OCI-LY1 (cell line): ENCODE measurements at regions not wholly inside any gene's neighbourhood (a gene's known extent, or its start where the extent isn't known, plus 50 kb on each side); places are given as distances from the start of the nearest gene placed in this dataset.

Experiments used
- EZH2 ChIP-seq: fragments of 200-600 bp; sonication (generic), shearing (Covaris generic); IDR thresholded peaks from 2 replicates; pipeline ENCODE4 v1.8.0; 2017; ENCODE audit warnings: borderline replicate concordance, mixed run types, mild to moderate bottlenecking, antibody characterized with exemption, low read length, moderate library complexity, mixed read lengths
- TF ChIP-seq, protein P1 (sequence below): fragments of 200-600 bp; sonication (generic), shearing (Covaris generic); IDR thresholded peaks from 2 replicates; pipeline ENCODE4 v1.5.1; 2017; ENCODE audit warnings: mild to moderate bottlenecking, antibody characterized with exemption, low read length, moderate library complexity, mixed read lengths

- TF ChIP-seq EZH2: no peak
- TF ChIP-seq, protein P1, sequence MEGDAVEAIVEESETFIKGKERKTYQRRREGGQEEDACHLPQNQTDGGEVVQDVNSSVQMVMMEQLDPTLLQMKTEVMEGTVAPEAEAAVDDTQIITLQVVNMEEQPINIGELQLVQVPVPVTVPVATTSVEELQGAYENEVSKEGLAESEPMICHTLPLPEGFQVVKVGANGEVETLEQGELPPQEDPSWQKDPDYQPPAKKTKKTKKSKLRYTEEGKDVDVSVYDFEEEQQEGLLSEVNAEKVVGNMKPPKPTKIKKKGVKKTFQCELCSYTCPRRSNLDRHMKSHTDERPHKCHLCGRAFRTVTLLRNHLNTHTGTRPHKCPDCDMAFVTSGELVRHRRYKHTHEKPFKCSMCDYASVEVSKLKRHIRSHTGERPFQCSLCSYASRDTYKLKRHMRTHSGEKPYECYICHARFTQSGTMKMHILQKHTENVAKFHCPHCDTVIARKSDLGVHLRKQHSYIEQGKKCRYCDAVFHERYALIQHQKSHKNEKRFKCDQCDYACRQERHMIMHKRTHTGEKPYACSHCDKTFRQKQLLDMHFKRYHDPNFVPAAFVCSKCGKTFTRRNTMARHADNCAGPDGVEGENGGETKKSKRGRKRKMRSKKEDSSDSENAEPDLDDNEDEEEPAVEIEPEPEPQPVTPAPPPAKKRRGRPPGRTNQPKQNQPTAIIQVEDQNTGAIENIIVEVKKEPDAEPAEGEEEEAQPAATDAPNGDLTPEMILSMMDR: no peak
These were observed 445.2 kb downstream of the NAV3 start for GRCh38 chr12:78275886-78276285.
